IMR-90 (cell line): ENCODE measurements at regions not wholly inside any gene's neighbourhood (a gene's known extent, or its start where the extent isn't known, plus 50 kb on each side); places are given as distances from the start of the nearest gene placed in this dataset.

Experiments used
- ATAC-seq: fragments of 200-7000 bp; cut with Tn5 transposase; 2 replicates; pipeline ENCODE4 v1.9.1; 2020; ENCODE audit warnings: low read depth, mild to moderate bottlenecking, moderate library complexity
- BruUV-seq: library from RNA; stranded (reverse); fragments of 400-500 nt; replicated peaks from 2 replicates; lab custom pipeline; 2021; lab: Mats Ljungman, UMichigan
- CTCF ChIA-PET: fragments of 300-600 bp; formaldehyde crosslinking; extraction: SDS; loops from one replicate; lab custom pipeline; 2021; ENCODE audit warnings: antibody characterized with exemption; lab: Yijun Ruan, JAX
- POLR2A ChIA-PET: fragments of 300-600 bp; sonication (Branson Sonifier 250); formaldehyde crosslinking; loops from one replicate; lab custom pipeline; 2022; ENCODE audit warnings: antibody characterized with exemption; ENCODE audit not compliant: unreplicated experiment; lab: Charles Lee
- DNase-seq: peaks from one replicate; pipeline ENCODE4 v3.0.0; 2013
- H2AFZ ChIP-seq: replicated peaks from 2 replicates; pipeline ENCODE3; 2013; ENCODE audit warnings: low read length, mild to moderate bottlenecking; ENCODE audit not compliant: poor library complexity
- H2AK5ac ChIP-seq: 2 replicates; pipeline ENCODE4 v1.6.1; 2013; ENCODE audit warnings: low read depth, low read length, inconsistent platforms
- H2AK9ac ChIP-seq: replicated peaks from 2 replicates; pipeline ENCODE3; 2013; ENCODE audit warnings: mild to moderate bottlenecking, low read depth, low read length, moderate library complexity; ENCODE audit not compliant: poor library complexity
- H2BK120ac ChIP-seq: 2 replicates; pipeline ENCODE4 v1.6.1; 2013; ENCODE audit warnings: low read depth, low read length, inconsistent platforms
- H2BK15ac ChIP-seq: 3 replicates; pipeline ENCODE4 v1.6.1; 2013; ENCODE audit warnings: low read depth, low read length, inconsistent platforms
- H2BK20ac ChIP-seq: 2 replicates; pipeline ENCODE4 v1.6.1; 2013; ENCODE audit warnings: low read depth, mild to moderate bottlenecking, inconsistent platforms, low read length, moderate library complexity
- H2BK5ac ChIP-seq: 2 replicates; pipeline ENCODE4 v1.6.1; 2013; ENCODE audit warnings: mild to moderate bottlenecking, low read depth, low read length, inconsistent platforms; ENCODE audit not compliant: poor library complexity, severe bottlenecking
- H3K14ac ChIP-seq: replicated peaks from 2 replicates; pipeline ENCODE4 v1.6.1; 2013; ENCODE audit warnings: low read depth, low read length, inconsistent platforms
- H3K18ac ChIP-seq: 2 replicates; pipeline ENCODE4 v1.6.1; 2013; ENCODE audit warnings: low read depth, low read length, control low read depth
- H3K23ac ChIP-seq: 2 replicates; pipeline ENCODE4 v1.6.1; 2013; ENCODE audit warnings: low read depth, low read length, inconsistent platforms
- H3K27ac ChIP-seq: 2 replicates; pipeline ENCODE4 v1.5.1; 2013; ENCODE audit warnings: mild to moderate bottlenecking, control low read depth, low read length; ENCODE audit not compliant: insufficient read depth
- H3K27me3 ChIP-seq: 2 replicates; pipeline ENCODE4 v1.6.1; 2013; ENCODE audit warnings: low read length; ENCODE audit not compliant: control insufficient read depth, insufficient read depth
- H3K36me3 ChIP-seq: 2 replicates; pipeline ENCODE4 v1.6.1; 2013; ENCODE audit warnings: low read length, mixed read lengths; ENCODE audit not compliant: control insufficient read depth, insufficient read depth
- H3K4ac ChIP-seq: 2 replicates; pipeline ENCODE4 v1.6.1; 2013; ENCODE audit warnings: low read depth, low read length, inconsistent platforms
- H3K4me1 ChIP-seq: 2 replicates; pipeline ENCODE4 v1.6.1; 2013; ENCODE audit warnings: low read length, mixed read lengths; ENCODE audit not compliant: control insufficient read depth, insufficient read depth
- H3K4me2 ChIP-seq: 2 replicates; pipeline ENCODE4 v1.6.1; 2013; ENCODE audit warnings: low read depth, mild to moderate bottlenecking, control low read depth, low read length, moderate library complexity
- H3K4me3 ChIP-seq: 2 replicates; pipeline ENCODE4 v1.5.1; 2013; ENCODE audit warnings: low read depth, mild to moderate bottlenecking, control low read depth, low read length, moderate library complexity; ENCODE audit not compliant: insufficient read depth
- H3K56ac ChIP-seq: 2 replicates; pipeline ENCODE4 v1.6.1; 2013; ENCODE audit warnings: low read length, inconsistent platforms; ENCODE audit not compliant: insufficient read depth; ENCODE audit errors: extremely low read depth
- H3K79me1 ChIP-seq, 2 experiments: 2 replicates each; pipeline ENCODE4 v1.6.1; 2013; ENCODE audit warnings: low read length in 2 of 2, inconsistent platforms in 1 of 2, low read depth in 1 of 2
- H3K9ac ChIP-seq: 2 replicates; pipeline ENCODE4 v1.6.1; 2013; ENCODE audit warnings: low read depth, low read length, control low read depth
- H3K9me1 ChIP-seq: 2 replicates; pipeline ENCODE4 v1.6.1; 2013; ENCODE audit warnings: low read length, inconsistent platforms; ENCODE audit not compliant: insufficient read depth
- H3K9me3 ChIP-seq: 2 replicates; pipeline ENCODE4 v1.6.1; 2013; ENCODE audit warnings: low read length; ENCODE audit not compliant: control insufficient read depth, insufficient read depth
- H4K20me1 ChIP-seq: 2 replicates; pipeline ENCODE4 v1.6.1; 2013; ENCODE audit warnings: low read length, inconsistent platforms; ENCODE audit not compliant: insufficient read depth
- H4K5ac ChIP-seq: 2 replicates; pipeline ENCODE4 v1.6.1; 2013; ENCODE audit warnings: mild to moderate bottlenecking, low read depth, low read length, control low read depth
- H4K8ac ChIP-seq, 2 experiments: 2 replicates each; pipeline ENCODE4 v1.6.1; 2013; ENCODE audit warnings: low read depth in 2 of 2, low read length in 2 of 2, control low read depth in 1 of 2, inconsistent platforms in 1 of 2
- H4K91ac ChIP-seq: 2 replicates; pipeline ENCODE4 v1.6.1; 2013; ENCODE audit warnings: low read depth, low read length, inconsistent platforms; ENCODE audit not compliant: insufficient read depth
- CEBPB ChIP-seq: IDR thresholded peaks from 2 replicates; pipeline ENCODE4 v1.6.1; 2012; ENCODE audit warnings: low read depth, low read length, improper control_type of control experiment
- CHD1 ChIP-seq: IDR thresholded peaks from 2 replicates; pipeline ENCODE4 v1.6.1; 2012; ENCODE audit warnings: low read depth, low read length, improper control_type of control experiment
- FOS ChIP-seq: fragments of 150-350 bp; IDR thresholded peaks from 2 replicates; pipeline ENCODE4 v1.6.1; 2016; ENCODE audit warnings: low read depth, low read length
- MXI1 ChIP-seq: IDR thresholded peaks from 2 replicates; pipeline ENCODE4 v1.6.1; 2012; ENCODE audit warnings: low read depth, mild to moderate bottlenecking, low read length, moderate library complexity, borderline replicate concordance
- NFE2L2 ChIP-seq: fragments of 150-350 bp; IDR thresholded peaks from 2 replicates; pipeline ENCODE4 v1.6.1; 2016; ENCODE audit warnings: low read depth, mild to moderate bottlenecking, low read length
- POLR2A ChIP-seq: IDR thresholded peaks from 2 replicates; pipeline ENCODE4 v1.6.1; 2012; ENCODE audit warnings: mild to moderate bottlenecking, low read depth, low read length
- RCOR1 ChIP-seq: IDR thresholded peaks from 2 replicates; pipeline ENCODE4 v1.6.1; 2012; ENCODE audit warnings: mild to moderate bottlenecking, low read length, improper control_type of control experiment; ENCODE audit not compliant: insufficient replicate concordance
- WGBS, 2 experiments: methylation state at CpG; one replicate each; pipeline versions ENCODE4 v1.1.5 to v1.1.7; 2013; ENCODE audit warnings: missing lambda C conversion rate in 2 of 2; ENCODE audit not compliant: insufficient read length in 1 of 2; ENCODE audit errors: extremely low coverage in 2 of 2; 5-methylcytosine and 5-hydroxymethylcytosine counted together
- dilution Hi-C: fragments of 300-500 bp; cut with HindIII; formaldehyde crosslinking; loops from one replicate; pipeline ENCODE4 v1.14.3; 2018; ENCODE audit warnings: low sequenced_read_pairs; ENCODE audit not compliant: unreplicated experiment
- in situ Hi-C: fragments of 300-500 bp; cut with MboI; formaldehyde crosslinking; loops from 3 replicates; pipeline ENCODE4 v1.14.3; 2019; ENCODE audit warnings: low sequenced_read_pairs, inconsistent platforms, mixed read lengths
- intact Hi-C: fragments of 100-400 bp; cut with micrococcal nuclease; formaldehyde crosslinking; loops from 2 replicates; pipeline ENCODE4 v1.10.0; 2022

- Histone ChIP-seq H3K27ac (peak overlapping the region; percentile 82), H4K8ac (peak overlapping the region; percentile 61 to 81), H3K4ac (peak overlapping the region; percentile 99), H3K27me3 (no peaks in the 10 kb centered on the region), H4K5ac (peak overlapping the region; percentile 79), H2BK5ac (peak overlapping the region; percentile 83), H2BK20ac (peak overlapping the region; percentile 100), H3K14ac (peak overlapping the region; percentile 99), H3K56ac (peak overlapping the region; percentile 80), H3K18ac (peak overlapping the region; percentile 94), H3K79me1 (0 out of 4 replicates have a peak, but pooled peaks cover 0 to 10% of the 10 kb centered on the region in 2 experiments), H3K4me3 (no peak overlapping the region), H2AK9ac (peak overlapping the region; percentile 87), H2AK5ac (peak overlapping the region; percentile 96), H3K36me3 (no peaks in the 10 kb centered on the region), H3K9me3 (peaks cover 2% of the 10 kb centered on the region; the same call in 1 of the 2 replicates), H2BK15ac (peak overlapping the region; percentile 91), H3K4me2 (0 out of 2 replicates have a peak overlapping the region, but pooled peaks have one; percentile 17), H4K91ac (peak overlapping the region; percentile 98), H3K4me1 (peaks cover 11% of the 10 kb centered on the region), H3K9me1 (peaks cover 4% of the 10 kb centered on the region; the same call in 1 of the 2 replicates), H4K20me1 (no peaks in the 10 kb centered on the region), H2AFZ (peak overlapping the region; percentile 9), H3K9ac (no peak overlapping the region), H3K23ac (peak overlapping the region; percentile 95), H2BK120ac (peak overlapping the region; percentile 100)
- TF ChIP-seq NFE2L2 (0 out of 2 replicates have a peak, but pooled peaks have one; percentile 5), CEBPB (peak; percentile 68), MXI1 (no peak), POLR2A (no peak), RCOR1 (no peak), CHD1 (no peak), FOS (peak; percentile 52; the same call in 1 of the 2 replicates)
- POLR2A ChIA-PET = no interaction called here
- dilution Hi-C loops (no loop called here), in situ Hi-C loops (no loop called here), intact Hi-C loops (loop anchor here (2.0 kb wide), 1 partner anchor 13 kb away; no protein-coding TSS in a partner anchor)
- WGBS, 2 experiments = no CpG with 5 or more reads among the region's 1 CpG
- peak; percentile 86 for DNase-seq
- CTCF ChIA-PET = no interaction called here
- peak; percentile 91 for ATAC-seq
- no TSS peak for BruUV-seq
These were observed 178.0 kb downstream of the ESM1 start for GRCh38 chr5:54807421-54807820.
